ENCODE measurements at regions not wholly inside any gene's neighbourhood (a gene's known extent, or its start where the extent isn't known, plus 50 kb on each side); places are given as distances from the start of the nearest gene placed in this dataset.
"Not testable (repeated sequence)": the region's sequence is repeated elsewhere in the genome, so short reads cannot be mapped to it uniquely, and the experiment has no call there.

- not testable (repeated sequence) for TF ChIP-seq CTCF (conservative IDR thresholded peaks at IDR 0.05; ENCODE audit: low read depth, low read length); EZH2 (IDR thresholded peaks at IDR 0.05; ENCODE audit: borderline replicate concordance, low read depth, low read length, poor library complexity, severe bottlenecking)
Observed at GRCh38 chrX:92774016-92774415, 899.4 kb downstream of the NAP1L3 start.
